ENCODE measurements at regions not wholly inside any gene's neighbourhood (a gene's known extent, or its start where the extent isn't known, plus 50 kb on each side); places are given as distances from the start of the nearest gene placed in this dataset.
"Not testable (repeated sequence)": the region's sequence is repeated elsewhere in the genome, so short reads cannot be mapped to it uniquely, and the experiment has no call there.

DNA sequence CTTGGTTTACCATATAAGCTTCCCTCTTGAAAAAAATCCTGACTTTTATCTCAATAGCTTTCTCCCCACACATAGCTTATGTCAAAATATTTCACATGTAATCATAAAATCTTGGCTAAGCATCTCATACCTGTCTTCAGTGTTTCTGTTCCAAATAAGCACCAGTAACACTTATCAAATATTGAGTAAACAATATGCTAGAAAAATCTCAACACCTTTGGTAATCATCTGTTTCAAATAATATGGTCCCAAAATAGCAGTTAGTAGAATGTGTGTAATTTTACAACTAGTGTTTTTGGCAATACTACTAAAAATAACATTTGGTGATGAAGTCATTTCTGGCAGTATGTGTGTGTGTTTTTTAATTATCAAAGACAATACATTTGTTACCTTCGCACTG, 2138.2 kb downstream of the PCDH7 start:
- intact Hi-C loops (cut with DNase I, micrococcal nuclease), result no loop called here
- DNase-seq (no peak), ATAC-seq (no peak)

- intact Hi-C loops (cut with DNase I, micrococcal nuclease), result no loop called here
- ATAC-seq (no peak), DNase-seq (no peak)
Measured at GRCh38 chr4:32858971-32859370, 2138.8 kb downstream of the PCDH7 start.

- intact Hi-C loops (cut with DNase I, micrococcal nuclease), result no loop called here
- ATAC-seq, result no peak
- no peak for DNase-seq
Measured at GRCh38 chr4:32864713-32865351, 2144.7 kb downstream of the PCDH7 start.

GRCh38 chr4:32876546-32876945, 2156.4 kb downstream of the PCDH7 start:
- DNase-seq (no peak), ATAC-seq (no peak)
- intact Hi-C loops (cut with DNase I, micrococcal nuclease), result no loop called here

DNA sequence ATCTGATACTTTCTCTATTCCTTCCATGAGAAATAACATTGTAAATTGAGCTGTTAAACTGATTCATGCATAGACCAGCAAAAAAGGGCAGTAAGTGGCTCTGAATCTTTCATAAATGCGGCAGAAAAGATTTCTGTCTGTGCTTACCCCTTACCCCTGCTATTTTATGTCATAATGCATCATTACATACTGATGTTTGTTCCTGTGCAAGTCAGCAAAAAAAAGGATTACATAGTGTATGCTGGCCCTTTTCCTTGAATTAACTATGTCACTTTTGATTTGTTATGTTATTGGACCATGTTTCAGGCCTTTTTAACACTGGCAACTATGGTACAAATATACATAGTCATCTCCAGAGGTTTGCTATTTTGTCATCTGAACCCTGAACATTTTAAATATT, 2159.7 kb downstream of the PCDH7 start:
- DNase-seq (no peak), ATAC-seq (no peak)
- intact Hi-C loops (cut with DNase I, micrococcal nuclease), result no loop called here

DNA sequence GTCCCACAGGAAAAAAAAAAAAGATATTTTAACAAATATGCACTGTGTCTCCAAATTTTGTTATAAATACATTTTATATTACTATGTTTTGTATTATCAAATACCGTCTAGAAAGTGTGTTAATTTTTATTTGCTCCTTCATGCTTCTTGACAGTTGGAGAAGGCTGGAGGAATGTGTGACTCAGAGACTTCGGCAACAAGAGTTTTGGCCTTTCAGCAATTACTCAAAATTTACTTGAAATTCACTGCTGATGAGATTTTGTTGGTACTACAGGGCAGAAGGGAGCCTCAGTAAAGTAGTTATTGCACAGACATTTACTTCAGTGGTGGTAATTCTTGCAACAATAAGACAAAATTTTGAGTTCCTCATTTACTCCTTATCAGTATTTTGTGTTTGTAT, 2164.0 kb downstream of the PCDH7 start:
- no peak for DNase-seq
- intact Hi-C loops (cut with DNase I, micrococcal nuclease), result no loop called here
- no peak for ATAC-seq

DNA sequence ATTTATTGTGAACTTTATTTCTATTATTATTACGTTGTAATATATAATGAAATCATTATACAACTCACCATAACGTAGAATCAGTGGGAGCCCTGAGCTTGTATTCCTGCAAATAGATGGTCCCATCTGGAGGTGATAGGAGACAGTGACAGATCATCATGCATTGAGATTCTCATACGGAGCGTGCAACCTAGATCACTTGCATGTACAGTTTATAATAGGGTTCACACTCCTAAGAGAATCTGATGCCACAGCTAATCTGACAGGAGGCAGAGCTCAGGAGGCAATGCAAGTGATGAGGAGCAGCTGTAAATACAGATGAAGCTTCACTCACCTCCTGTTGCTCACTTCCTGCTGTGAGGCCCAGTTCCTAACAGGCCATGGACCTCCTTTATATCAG, 2170.2 kb downstream of the PCDH7 start:
- DNase-seq (no peak), ATAC-seq (no peak)
- intact Hi-C loops (cut with DNase I, micrococcal nuclease), result no loop called here

DNA sequence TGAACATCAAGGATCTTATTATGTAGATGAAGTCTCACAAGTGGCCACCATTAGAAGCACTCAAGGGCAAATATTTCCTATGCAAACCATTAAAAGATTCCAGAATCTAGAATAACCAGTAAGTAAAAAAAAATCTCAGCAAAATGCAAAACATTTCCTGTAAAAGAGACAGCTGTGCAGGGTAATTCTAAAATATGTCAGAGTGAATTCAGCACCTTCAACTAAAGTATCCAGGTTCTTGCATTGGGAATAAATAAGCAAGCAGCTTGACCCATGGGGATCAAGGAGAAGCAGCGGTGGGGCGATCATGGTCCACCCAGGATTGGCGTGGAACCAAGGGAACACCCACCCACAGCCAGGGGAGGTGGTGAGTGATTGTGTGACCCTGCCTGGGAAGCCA, 2188.9 kb downstream of the PCDH7 start:
- intact Hi-C loops (cut with DNase I, micrococcal nuclease), result no loop called here
- no peak for ATAC-seq
- no peak for DNase-seq

GRCh38 chr4:32909736-32910135, 2189.6 kb downstream of the PCDH7 start:
- intact Hi-C loops (cut with DNase I, micrococcal nuclease), result no loop called here
- DNase-seq (peak in 1 of 2 donors; percentile 14), ATAC-seq (peak; percentile 31)

DNA sequence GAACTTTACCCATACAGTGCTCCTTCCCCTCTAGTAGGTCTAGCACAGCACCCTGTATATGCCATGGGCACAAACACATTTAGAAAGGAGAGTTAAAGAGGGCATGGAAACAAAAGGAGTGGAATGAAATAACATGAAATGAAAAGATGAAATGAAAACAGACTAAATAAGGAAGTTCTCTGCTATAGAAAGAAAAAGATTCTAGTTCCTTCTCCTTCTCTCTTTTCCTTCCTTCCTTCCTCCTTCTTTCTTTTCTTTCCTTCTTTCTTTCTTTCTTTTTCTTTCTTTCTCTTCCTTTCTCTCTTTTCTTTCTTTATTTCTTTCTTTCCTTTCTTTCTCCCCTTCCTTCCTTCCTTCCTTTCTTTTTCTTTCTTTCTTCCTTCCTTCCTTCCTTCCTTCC, 2197.4 kb downstream of the PCDH7 start:
- intact Hi-C loops (cut with DNase I, micrococcal nuclease), result no loop called here
- DNase-seq, result no peak
- no peak for ATAC-seq

DNA sequence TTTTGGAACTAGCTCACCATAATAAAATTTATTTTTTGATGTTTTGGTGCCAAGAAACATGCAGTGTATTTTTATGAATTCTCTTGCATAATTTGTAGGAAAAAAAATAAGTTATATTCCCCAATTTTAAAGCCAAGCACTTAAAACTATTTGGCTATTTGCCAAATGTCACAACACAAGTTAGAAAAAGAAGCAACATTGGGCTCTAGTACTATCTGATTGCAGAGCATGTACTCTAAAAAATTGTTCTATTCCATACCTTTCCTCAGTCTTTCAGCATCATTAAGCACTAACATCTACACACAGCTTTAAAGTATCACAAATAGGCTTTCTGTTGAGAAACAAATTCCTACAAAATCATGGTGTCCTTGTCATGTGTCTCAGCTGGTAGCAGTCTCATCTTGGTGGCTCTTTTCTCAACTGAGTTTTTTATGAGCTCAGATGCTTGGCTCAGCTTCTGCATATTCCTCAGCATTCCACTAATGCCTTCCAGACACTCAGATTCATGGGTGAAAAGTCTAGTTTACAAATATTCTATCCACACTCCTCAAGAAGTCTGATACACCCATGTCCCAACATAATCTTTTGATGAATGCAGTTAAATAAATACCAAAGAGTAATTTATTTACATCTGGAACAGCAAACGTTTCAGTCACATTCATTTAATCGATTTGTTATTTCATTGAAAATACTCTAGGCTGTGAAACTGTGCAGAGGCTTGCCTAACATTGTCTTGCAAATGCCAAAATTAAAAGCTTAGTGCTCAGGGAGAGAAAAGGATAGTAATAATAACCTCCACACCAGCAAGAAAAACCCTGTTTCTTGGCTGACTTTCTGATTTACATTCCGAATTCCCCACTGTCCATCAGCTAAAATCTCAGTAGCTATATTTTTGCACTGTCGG, 2209.9 kb downstream of the PCDH7 start:
- DNase-seq (no peak), ATAC-seq (no peak)
- intact Hi-C loops (cut with DNase I, micrococcal nuclease), result no loop called here

DNA sequence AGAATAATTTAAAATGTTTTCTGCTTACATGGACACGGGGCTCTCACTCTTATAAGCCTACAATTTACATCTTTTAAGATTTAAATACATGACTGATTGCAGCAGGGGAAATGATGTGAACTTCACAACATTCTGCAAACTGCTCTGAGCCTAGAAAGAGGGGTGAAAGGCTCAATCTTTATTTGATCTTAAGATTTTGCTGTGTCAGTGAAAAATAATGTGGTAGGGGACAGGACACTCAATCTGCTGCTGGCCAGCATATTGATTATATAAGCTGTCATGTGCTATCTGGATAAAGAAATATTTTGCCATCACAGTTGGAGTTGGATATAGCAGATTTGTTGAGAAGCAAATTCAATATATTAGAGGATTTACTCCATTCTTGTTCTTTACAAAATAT, 2210.5 kb downstream of the PCDH7 start:
- DNase-seq, result no peak
- intact Hi-C loops (cut with DNase I, micrococcal nuclease), result no loop called here
- no peak for ATAC-seq

- ATAC-seq (no peak), DNase-seq (no peak)
- intact Hi-C loops (cut with DNase I, micrococcal nuclease), result no loop called here
Measured at GRCh38 chr4:32931475-32931874, 2211.3 kb downstream of the PCDH7 start.

DNA sequence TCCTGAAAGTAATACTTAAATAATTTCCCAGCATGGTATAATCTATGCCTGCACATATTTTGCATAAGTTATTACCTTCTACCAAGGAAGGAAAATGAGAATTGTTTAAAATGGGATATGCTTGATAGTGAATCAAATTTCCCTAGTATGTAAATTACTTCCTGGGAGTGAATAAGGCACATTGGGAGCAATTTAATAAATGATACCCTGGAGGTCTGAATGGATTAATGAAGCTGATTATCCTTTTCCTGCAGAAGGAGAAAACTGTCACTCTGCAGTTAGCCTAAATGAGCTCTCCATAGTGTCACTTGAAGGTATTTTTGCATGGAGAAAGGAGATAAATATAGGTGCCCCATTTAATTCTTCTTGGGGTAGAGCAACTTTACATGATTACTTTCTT, 2212.0 kb downstream of the PCDH7 start:
- intact Hi-C loops (cut with DNase I, micrococcal nuclease), result no loop called here
- ATAC-seq (no peak), DNase-seq (no peak)

- ATAC-seq; DNase-seq; intact Hi-C loops (cut with DNase I, micrococcal nuclease): not testable (repeated sequence)
Measured at GRCh38 chr4:32939222-32939621, 2219.1 kb downstream of the PCDH7 start.

GRCh38 chr4:32950866-32951265, 2230.7 kb downstream of the PCDH7 start:
- intact Hi-C loops (cut with DNase I, micrococcal nuclease), result no loop called here
- no peak for ATAC-seq
- no peak for DNase-seq

DNA sequence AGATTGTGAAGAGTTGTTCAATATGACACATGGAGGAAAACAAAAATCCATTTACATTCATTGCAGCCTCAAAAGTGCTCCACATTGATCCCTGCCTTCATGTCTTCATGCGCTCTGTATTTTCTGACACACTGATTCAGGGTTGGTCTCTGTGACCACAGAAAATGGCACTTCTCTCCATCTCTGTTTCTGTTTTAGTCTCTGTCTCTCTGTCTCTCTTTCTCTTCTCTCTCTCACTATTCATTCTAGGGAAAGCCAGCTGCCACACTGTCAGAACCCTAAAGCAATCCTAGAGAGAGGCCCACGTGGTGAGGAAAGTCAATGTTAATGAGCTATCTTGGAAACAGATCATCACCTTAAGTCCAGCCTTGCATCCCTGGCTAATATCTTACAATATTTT, 2238.4 kb downstream of the PCDH7 start:
- intact Hi-C loops (cut with DNase I, micrococcal nuclease), result no loop called here
- DNase-seq, result no peak
- no peak for ATAC-seq

DNA sequence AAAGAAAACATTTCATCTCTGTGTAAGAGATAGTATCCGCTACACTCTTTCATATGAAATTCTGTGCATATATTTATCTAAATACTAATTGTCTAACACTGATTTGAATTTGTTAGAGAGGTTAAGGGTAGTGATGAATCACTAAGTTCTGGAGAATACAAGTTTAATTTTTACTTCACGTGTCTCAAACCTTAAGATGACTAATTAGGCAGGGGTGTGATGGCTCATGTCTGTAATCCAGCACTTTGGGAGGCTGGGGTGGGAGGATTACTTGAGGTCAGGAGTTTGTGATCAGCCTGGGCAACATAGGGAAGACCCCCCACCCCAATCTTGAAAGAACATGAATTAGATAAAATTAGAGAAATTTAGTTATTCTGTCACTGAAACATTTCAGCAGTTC, 2241.9 kb downstream of the PCDH7 start:
- DNase-seq (no peak), ATAC-seq (no peak)
- intact Hi-C loops (cut with DNase I, micrococcal nuclease), result no loop called here

- DNase-seq, result no peak
- intact Hi-C loops (cut with DNase I, micrococcal nuclease), result no loop called here
- no peak for ATAC-seq
Measured at GRCh38 chr4:32985256-32985655, 2265.1 kb downstream of the PCDH7 start.

GRCh38 chr4:32986236-32986635, 2266.1 kb downstream of the PCDH7 start:
- DNase-seq (no peak), ATAC-seq (peak; percentile 65)
- intact Hi-C loops (cut with DNase I, micrococcal nuclease), result no loop called here

DNA sequence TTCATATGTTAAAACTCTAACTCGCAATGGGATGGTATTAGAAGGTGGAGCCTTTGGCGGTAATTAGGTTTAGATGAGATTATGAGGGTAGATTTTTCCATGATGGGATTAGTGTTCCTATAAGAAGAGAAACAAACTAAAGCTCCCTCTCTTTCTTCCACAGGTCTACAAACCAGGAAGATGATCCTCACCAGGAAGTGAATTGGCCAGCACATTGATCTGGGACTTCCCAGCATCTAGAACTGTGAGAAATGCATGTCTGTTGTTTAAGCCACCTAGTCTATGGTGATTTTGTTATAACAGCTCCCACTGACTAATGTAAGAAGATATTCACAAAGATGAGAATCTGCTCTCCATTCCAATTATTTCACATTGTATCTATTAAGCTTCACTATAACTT, 2266.9 kb downstream of the PCDH7 start:
- intact Hi-C loops (cut with DNase I, micrococcal nuclease), result no loop called here
- ATAC-seq (peak; percentile 58), DNase-seq (no peak)
